GM23338 (cell line): ENCODE measurements at regions not wholly inside any gene's neighbourhood (a gene's known extent, or its start where the extent isn't known, plus 50 kb on each side); places are given as distances from the start of the nearest gene placed in this dataset.

Experiments
- ATAC-seq: fragments of 200-7000 bp; cut with Tn5 transposase; 3 replicates; pipeline ENCODE4 v1.9.1; 2020
- DNase-seq: peaks from one replicate; pipeline ENCODE4 v3.0.0-alpha.2; 2015; ENCODE audit warnings: low spot score
- H2AFZ ChIP-seq: fragments of 200-600 bp; sonication (generic); 2 replicates; pipeline ENCODE4 v1.8.0; 2016; ENCODE audit warnings: antibody characterized with exemption, mild to moderate bottlenecking, moderate library complexity
- H3F3A ChIP-seq: fragments of 200-600 bp; sonication (generic); replicated peaks from 2 replicates; pipeline ENCODE4 v1.8.0; 2017; ENCODE audit warnings: antibody characterized with exemption, mixed run types, low read depth
- H3K27ac ChIP-seq: fragments of 200-600 bp; sonication (generic); 2 replicates; pipeline ENCODE4 v1.6.1; 2016; ENCODE audit warnings: low read depth
- H3K27me3 ChIP-seq: fragments of 200-600 bp; sonication (generic); 2 replicates; pipeline ENCODE4 v1.8.0; 2016; ENCODE audit warnings: mild to moderate bottlenecking, mixed run types, moderate library complexity; ENCODE audit not compliant: insufficient read depth
- H3K36me3 ChIP-seq: fragments of 200-600 bp; sonication (generic); 2 replicates; pipeline ENCODE4 v1.8.0; 2016; ENCODE audit warnings: mild to moderate bottlenecking; ENCODE audit not compliant: insufficient read depth
- H3K4me1 ChIP-seq: fragments of 200-600 bp; sonication (generic); 2 replicates; pipeline ENCODE4 v1.8.0; 2016; ENCODE audit warnings: mild to moderate bottlenecking, moderate library complexity; ENCODE audit not compliant: insufficient read depth
- H3K4me2 ChIP-seq: fragments of 200-600 bp; sonication (generic); 2 replicates; pipeline ENCODE4 v1.7.1; 2017; ENCODE audit warnings: mixed run types
- H3K4me3 ChIP-seq: fragments of 200-600 bp; sonication (generic); 2 replicates; pipeline ENCODE4 v1.6.1; 2016; ENCODE audit warnings: mixed run types
- H3K79me2 ChIP-seq: fragments of 200-600 bp; sonication (generic); replicated peaks from 2 replicates; pipeline ENCODE4 v1.8.0; 2017; ENCODE audit warnings: mild to moderate bottlenecking; ENCODE audit not compliant: insufficient read depth
- H3K9me2 ChIP-seq: fragments of 200-600 bp; sonication (generic); 2 replicates; pipeline ENCODE4 v1.8.0; 2017; ENCODE audit not compliant: insufficient read depth
- H4K20me1 ChIP-seq: fragments of 200-600 bp; sonication (generic); replicated peaks from 2 replicates; pipeline ENCODE4 v1.8.0; 2017; ENCODE audit warnings: mild to moderate bottlenecking; ENCODE audit not compliant: insufficient read depth
- H3K27ac Mint-ChIP-seq: 2 replicates; pipeline ENCODE4 v1.8.0; 2020; ENCODE audit warnings: inconsistent platforms, mild to moderate bottlenecking, moderate library complexity, mixed read lengths
- H3K27me3 Mint-ChIP-seq: 3 replicates; pipeline ENCODE4 v1.8.0; 2022; ENCODE audit warnings: low read depth, mild to moderate bottlenecking, moderate library complexity, mixed read lengths, inconsistent platforms; ENCODE audit not compliant: insufficient read depth, poor library complexity
- H3K36me3 Mint-ChIP-seq: 3 replicates; pipeline ENCODE4 v1.8.0; 2021; ENCODE audit warnings: low read depth, mild to moderate bottlenecking, inconsistent platforms, moderate library complexity, mixed read lengths
- H3K4me1 Mint-ChIP-seq: 3 replicates; pipeline ENCODE4 v1.8.0; 2020; ENCODE audit warnings: mild to moderate bottlenecking, inconsistent platforms, mixed read lengths
- H3K4me3 Mint-ChIP-seq: 3 replicates; pipeline ENCODE4 v1.8.0; 2021; ENCODE audit warnings: moderate library complexity, mild to moderate bottlenecking, inconsistent platforms, mixed read lengths
- H3K9me3 Mint-ChIP-seq: 3 replicates; pipeline ENCODE4 v1.8.0; 2020; ENCODE audit warnings: moderate library complexity, mild to moderate bottlenecking, inconsistent platforms, mixed read lengths
- CREB1 ChIP-seq: fragments of 250-450 bp; sonication (Bioruptor Pico); IDR thresholded peaks from 2 replicates; pipeline ENCODE4 v1.5.0; 2020; ENCODE audit warnings: low read depth, mild to moderate bottlenecking, moderate library complexity
- CTCF ChIP-seq, 2 experiments: fragments of 200-600 bp in 1 of 2; sonication (generic) in 1 of 2; conservative IDR thresholded peaks; 2 replicates each; pipeline versions ENCODE4 v1.5.1 to v1.6.1; 2016 to 2017; ENCODE audit warnings: antibody characterized with exemption in 2 of 2, low read depth in 2 of 2, mild to moderate bottlenecking in 2 of 2, moderate library complexity in 1 of 2
- EZH2 ChIP-seq: fragments of 200-600 bp; sonication (generic); IDR thresholded peaks from one replicate; pipeline ENCODE4 v1.8.0; 2017; ENCODE audit warnings: antibody characterized with exemption, mild to moderate bottlenecking, low read depth; ENCODE audit not compliant: unreplicated experiment
- EZH2phosphoT487 ChIP-seq: fragments of 200-600 bp; sonication (generic); IDR thresholded peaks from one replicate; pipeline ENCODE4 v1.8.1; 2018; ENCODE audit warnings: antibody characterized with exemption; ENCODE audit not compliant: unreplicated experiment
- JUNB ChIP-seq: IDR thresholded peaks from one replicate; pipeline ENCODE4 v1.6.1; 2016; ENCODE audit warnings: antibody characterized with exemption; ENCODE audit not compliant: unreplicated experiment
- NANOG ChIP-seq: IDR thresholded peaks from 2 replicates; pipeline ENCODE4 v1.6.1; 2016; ENCODE audit warnings: antibody characterized with exemption, borderline replicate concordance
- POLR2AphosphoS5 ChIP-seq: IDR thresholded peaks from 2 replicates; pipeline ENCODE4 v1.6.1; 2016; ENCODE audit warnings: antibody characterized with exemption, low read depth
- REST ChIP-seq: IDR thresholded peaks from one replicate; pipeline ENCODE4 v1.6.1; 2018; ENCODE audit warnings: antibody characterized with exemption; ENCODE audit not compliant: unreplicated experiment
- STAT1 ChIP-seq: IDR thresholded peaks from one replicate; pipeline ENCODE4 v1.6.1; 2016; ENCODE audit warnings: antibody characterized with exemption; ENCODE audit not compliant: unreplicated experiment
- ZNF114 ChIP-seq: fragments of 250-450 bp; sonication (Bioruptor Pico); IDR thresholded peaks from 2 replicates; pipeline ENCODE4 v1.5.0; 2020; ENCODE audit warnings: mild to moderate bottlenecking, moderate library complexity
- ZNF331 ChIP-seq: fragments of 250-450 bp; sonication (Bioruptor Pico); IDR thresholded peaks from 2 replicates; pipeline ENCODE4 v1.5.0; 2020; ENCODE audit warnings: low read depth, mild to moderate bottlenecking, moderate library complexity
- TF ChIP-seq, protein P1 (sequence below): fragments of 250-450 bp; sonication (Bioruptor Pico); IDR thresholded peaks from 2 replicates; pipeline ENCODE4 v1.5.0; 2020; ENCODE audit warnings: mild to moderate bottlenecking, moderate library complexity
- TF ChIP-seq, protein P2 (sequence below): IDR thresholded peaks from 2 replicates; pipeline ENCODE4 v1.6.1; 2016; ENCODE audit warnings: antibody characterized with exemption

GRCh38 chr11:110766316-110766715 is 54.1 kb upstream of the ARHGAP20 start:
- no peaks in the 10 kb centered on the region for H3K27me3 Mint-ChIP-seq
- Histone ChIP-seq H3F3A (no peaks in the 10 kb centered on the region), H3K9me2 (no peaks in the 10 kb centered on the region), H3K27ac (no peak overlapping the region), H3K4me1 (peaks cover 13% of the 10 kb centered on the region), H3K36me3 (no peaks in the 10 kb centered on the region), H4K20me1 (no peaks in the 10 kb centered on the region), H3K4me3 (no peak overlapping the region), H3K79me2 (no peaks in the 10 kb centered on the region), H3K4me2 (no peak overlapping the region), H3K27me3 (no peaks in the 10 kb centered on the region), H2AFZ (no peak overlapping the region)
- H3K4me1 Mint-ChIP-seq, result peaks cover 16% of the 10 kb centered on the region
- no peak for DNase-seq
- no peak overlapping the region for H3K27ac Mint-ChIP-seq
- no peak for ATAC-seq
- no peaks in the 10 kb centered on the region for H3K9me3 Mint-ChIP-seq
- no peaks in the 10 kb centered on the region for H3K36me3 Mint-ChIP-seq
- H3K4me3 Mint-ChIP-seq, result no peak overlapping the region
- TF ChIP-seq CREB1 (CRISPR knock-in tag) (no peak), ZNF331 (CRISPR knock-in tag) (no peak), POLR2AphosphoS5 (no peak), REST (no peak), ZNF114 (CRISPR knock-in tag) (no peak), CTCF (conservative IDR thresholded peaks at IDR 0.05; ENCODE audit: low read depth in 2 of 2) (no peak), JUNB (no peak), STAT1 (no peak), EZH2phosphoT487 (no peak), EZH2 (no peak), NANOG (no peak)
- TF ChIP-seq, protein P1, sequence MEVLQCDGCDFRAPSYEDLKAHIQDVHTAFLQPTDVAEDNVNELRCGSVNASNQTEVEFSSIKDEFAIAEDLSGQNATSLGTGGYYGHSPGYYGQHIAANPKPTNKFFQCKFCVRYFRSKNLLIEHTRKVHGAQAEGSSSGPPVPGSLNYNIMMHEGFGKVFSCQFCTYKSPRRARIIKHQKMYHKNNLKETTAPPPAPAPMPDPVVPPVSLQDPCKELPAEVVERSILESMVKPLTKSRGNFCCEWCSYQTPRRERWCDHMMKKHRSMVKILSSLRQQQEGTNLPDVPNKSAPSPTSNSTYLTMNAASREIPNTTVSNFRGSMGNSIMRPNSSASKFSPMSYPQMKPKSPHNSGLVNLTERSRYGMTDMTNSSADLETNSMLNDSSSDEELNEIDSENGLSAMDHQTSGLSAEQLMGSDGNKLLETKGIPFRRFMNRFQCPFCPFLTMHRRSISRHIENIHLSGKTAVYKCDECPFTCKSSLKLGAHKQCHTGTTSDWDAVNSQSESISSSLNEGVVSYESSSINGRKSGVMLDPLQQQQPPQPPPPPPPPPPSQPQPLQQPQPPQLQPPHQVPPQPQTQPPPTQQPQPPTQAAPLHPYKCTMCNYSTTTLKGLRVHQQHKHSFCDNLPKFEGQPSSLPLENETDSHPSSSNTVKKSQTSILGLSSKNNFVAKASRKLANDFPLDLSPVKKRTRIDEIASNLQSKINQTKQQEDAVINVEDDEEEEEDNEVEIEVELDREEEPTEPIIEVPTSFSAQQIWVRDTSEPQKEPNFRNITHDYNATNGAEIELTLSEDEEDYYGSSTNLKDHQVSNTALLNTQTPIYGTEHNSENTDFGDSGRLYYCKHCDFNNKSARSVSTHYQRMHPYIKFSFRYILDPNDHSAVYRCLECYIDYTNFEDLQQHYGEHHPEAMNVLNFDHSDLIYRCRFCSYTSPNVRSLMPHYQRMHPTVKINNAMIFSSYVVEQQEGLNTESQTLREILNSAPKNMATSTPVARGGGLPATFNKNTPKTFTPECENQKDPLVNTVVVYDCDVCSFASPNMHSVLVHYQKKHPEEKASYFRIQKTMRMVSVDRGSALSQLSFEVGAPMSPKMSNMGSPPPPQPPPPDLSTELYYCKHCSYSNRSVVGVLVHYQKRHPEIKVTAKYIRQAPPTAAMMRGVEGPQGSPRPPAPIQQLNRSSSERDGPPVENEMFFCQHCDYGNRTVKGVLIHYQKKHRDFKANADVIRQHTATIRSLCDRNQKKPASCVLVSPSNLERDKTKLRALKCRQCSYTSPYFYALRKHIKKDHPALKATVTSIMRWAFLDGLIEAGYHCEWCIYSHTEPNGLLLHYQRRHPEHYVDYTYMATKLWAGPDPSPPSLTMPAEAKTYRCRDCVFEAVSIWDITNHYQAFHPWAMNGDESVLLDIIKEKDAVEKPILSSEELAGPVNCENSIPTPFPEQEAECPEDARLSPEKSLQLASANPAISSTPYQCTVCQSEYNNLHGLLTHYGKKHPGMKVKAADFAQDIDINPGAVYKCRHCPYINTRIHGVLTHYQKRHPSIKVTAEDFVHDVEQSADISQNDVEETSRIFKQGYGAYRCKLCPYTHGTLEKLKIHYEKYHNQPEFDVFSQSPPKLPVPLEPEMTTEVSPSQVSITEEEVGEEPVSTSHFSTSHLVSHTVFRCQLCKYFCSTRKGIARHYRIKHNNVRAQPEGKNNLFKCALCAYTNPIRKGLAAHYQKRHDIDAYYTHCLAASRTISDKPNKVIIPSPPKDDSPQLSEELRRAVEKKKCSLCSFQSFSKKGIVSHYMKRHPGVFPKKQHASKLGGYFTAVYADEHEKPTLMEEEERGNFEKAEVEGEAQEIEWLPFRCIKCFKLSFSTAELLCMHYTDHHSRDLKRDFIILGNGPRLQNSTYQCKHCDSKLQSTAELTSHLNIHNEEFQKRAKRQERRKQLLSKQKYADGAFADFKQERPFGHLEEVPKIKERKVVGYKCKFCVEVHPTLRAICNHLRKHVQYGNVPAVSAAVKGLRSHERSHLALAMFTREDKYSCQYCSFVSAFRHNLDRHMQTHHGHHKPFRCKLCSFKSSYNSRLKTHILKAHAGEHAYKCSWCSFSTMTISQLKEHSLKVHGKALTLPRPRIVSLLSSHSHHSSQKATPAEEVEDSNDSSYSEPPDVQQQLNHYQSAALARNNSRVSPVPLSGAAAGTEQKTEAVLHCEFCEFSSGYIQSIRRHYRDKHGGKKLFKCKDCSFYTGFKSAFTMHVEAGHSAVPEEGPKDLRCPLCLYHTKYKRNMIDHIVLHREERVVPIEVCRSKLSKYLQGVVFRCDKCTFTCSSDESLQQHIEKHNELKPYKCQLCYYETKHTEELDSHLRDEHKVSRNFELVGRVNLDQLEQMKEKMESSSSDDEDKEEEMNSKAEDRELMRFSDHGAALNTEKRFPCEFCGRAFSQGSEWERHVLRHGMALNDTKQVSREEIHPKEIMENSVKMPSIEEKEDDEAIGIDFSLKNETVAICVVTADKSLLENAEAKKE (CRISPR knock-in tag), result no peak
- TF ChIP-seq, protein P2, sequence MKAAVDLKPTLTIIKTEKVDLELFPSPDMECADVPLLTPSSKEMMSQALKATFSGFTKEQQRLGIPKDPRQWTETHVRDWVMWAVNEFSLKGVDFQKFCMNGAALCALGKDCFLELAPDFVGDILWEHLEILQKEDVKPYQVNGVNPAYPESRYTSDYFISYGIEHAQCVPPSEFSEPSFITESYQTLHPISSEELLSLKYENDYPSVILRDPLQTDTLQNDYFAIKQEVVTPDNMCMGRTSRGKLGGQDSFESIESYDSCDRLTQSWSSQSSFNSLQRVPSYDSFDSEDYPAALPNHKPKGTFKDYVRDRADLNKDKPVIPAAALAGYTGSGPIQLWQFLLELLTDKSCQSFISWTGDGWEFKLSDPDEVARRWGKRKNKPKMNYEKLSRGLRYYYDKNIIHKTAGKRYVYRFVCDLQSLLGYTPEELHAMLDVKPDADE, result no peak
